Calu3 (cell line): ENCODE measurements at regions not wholly inside any gene's neighbourhood (a gene's known extent, or its start where the extent isn't known, plus 50 kb on each side); places are given as distances from the start of the nearest gene placed in this dataset.

Experiments used
- BruUV-seq: library from RNA; stranded (reverse); fragments of 400-500 nt; replicated peaks from 2 replicates; lab custom pipeline; 2021; lab: Mats Ljungman, UMichigan
- CTCF ChIA-PET: fragments of 300-600 bp; sonication (Branson Sonifier 250); formaldehyde crosslinking; loops from one replicate; lab custom pipeline; 2022; ENCODE audit warnings: antibody characterized with exemption; lab: Charles Lee
- DNase-seq: peaks from one replicate; pipeline ENCODE4 v3.0.0; 2022
- H3K27ac Mint-ChIP-seq: one replicate; pipeline ENCODE4 v1.8.0; 2022; ENCODE audit warnings: mixed read lengths; ENCODE audit not compliant: unreplicated experiment
- H3K27me3 Mint-ChIP-seq: one replicate; pipeline ENCODE4 v1.8.0; 2022; ENCODE audit warnings: mixed read lengths; ENCODE audit not compliant: unreplicated experiment
- H3K36me3 Mint-ChIP-seq: one replicate; pipeline ENCODE4 v1.8.0; 2022; ENCODE audit warnings: mild to moderate bottlenecking, moderate library complexity, mixed read lengths; ENCODE audit not compliant: insufficient read depth, unreplicated experiment
- H3K4me1 Mint-ChIP-seq: one replicate; pipeline ENCODE4 v1.8.0; 2022; ENCODE audit warnings: mild to moderate bottlenecking, low read depth, mixed read lengths; ENCODE audit not compliant: unreplicated experiment
- H3K4me3 Mint-ChIP-seq: one replicate; pipeline ENCODE4 v1.8.0; 2022; ENCODE audit warnings: mild to moderate bottlenecking, low read depth, moderate library complexity, mixed read lengths; ENCODE audit not compliant: unreplicated experiment
- H3K9me3 Mint-ChIP-seq: one replicate; pipeline ENCODE4 v1.8.0; 2022; ENCODE audit warnings: low read depth, mixed read lengths; ENCODE audit not compliant: unreplicated experiment
- intact Hi-C: fragments of 100-400 bp; cut with micrococcal nuclease; formaldehyde crosslinking; loops from one replicate; pipeline ENCODE4 v1.10.0; 2022; ENCODE audit not compliant: unreplicated experiment
- TF ChIP-seq, protein P1 (sequence below): fragments of 200-600 bp; IDR thresholded peaks from one replicate; pipeline ENCODE4 v1.8.0; 2022; ENCODE audit warnings: antibody characterized with exemption; ENCODE audit not compliant: unreplicated experiment

GRCh38 chr3:148605521-148605920 lies 92.2 kb upstream of the AGTR1 start:
- H3K4me3 Mint-ChIP-seq = no peak overlapping the region
- H3K27ac Mint-ChIP-seq = no peak overlapping the region
- no peaks in the 10 kb centered on the region for H3K27me3 Mint-ChIP-seq
- no peak for DNase-seq
- CTCF ChIA-PET = interaction anchor here (1.4 kb wide), 1 partner anchor 10 kb away, joined by 3 read pairs; no protein-coding TSS in a partner anchor
- intact Hi-C loops = no loop called here
- H3K9me3 Mint-ChIP-seq = no peaks in the 10 kb centered on the region
- TF ChIP-seq, protein P1, sequence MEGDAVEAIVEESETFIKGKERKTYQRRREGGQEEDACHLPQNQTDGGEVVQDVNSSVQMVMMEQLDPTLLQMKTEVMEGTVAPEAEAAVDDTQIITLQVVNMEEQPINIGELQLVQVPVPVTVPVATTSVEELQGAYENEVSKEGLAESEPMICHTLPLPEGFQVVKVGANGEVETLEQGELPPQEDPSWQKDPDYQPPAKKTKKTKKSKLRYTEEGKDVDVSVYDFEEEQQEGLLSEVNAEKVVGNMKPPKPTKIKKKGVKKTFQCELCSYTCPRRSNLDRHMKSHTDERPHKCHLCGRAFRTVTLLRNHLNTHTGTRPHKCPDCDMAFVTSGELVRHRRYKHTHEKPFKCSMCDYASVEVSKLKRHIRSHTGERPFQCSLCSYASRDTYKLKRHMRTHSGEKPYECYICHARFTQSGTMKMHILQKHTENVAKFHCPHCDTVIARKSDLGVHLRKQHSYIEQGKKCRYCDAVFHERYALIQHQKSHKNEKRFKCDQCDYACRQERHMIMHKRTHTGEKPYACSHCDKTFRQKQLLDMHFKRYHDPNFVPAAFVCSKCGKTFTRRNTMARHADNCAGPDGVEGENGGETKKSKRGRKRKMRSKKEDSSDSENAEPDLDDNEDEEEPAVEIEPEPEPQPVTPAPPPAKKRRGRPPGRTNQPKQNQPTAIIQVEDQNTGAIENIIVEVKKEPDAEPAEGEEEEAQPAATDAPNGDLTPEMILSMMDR = no peak
- peaks cover 28% of the 10 kb centered on the region for H3K4me1 Mint-ChIP-seq
- peaks cover 10% of the 10 kb centered on the region for H3K36me3 Mint-ChIP-seq
- no TSS peak for BruUV-seq

GRCh38 chr3:148606979-148607378 lies 90.7 kb upstream of the AGTR1 start:
- CTCF ChIA-PET = no interaction called here
- Mint-ChIP-seq H3K4me3 (no peak overlapping the region), H3K27me3 (no peaks in the 10 kb centered on the region), H3K27ac (no peak overlapping the region), H3K9me3 (no peaks in the 10 kb centered on the region), H3K36me3 (no peaks in the 10 kb centered on the region), H3K4me1 (peaks cover 13% of the 10 kb centered on the region)
- no peak for DNase-seq
- intact Hi-C loops = no loop called here
- TF ChIP-seq, protein P1 = no peak
- no TSS peak for BruUV-seq

- TF ChIP-seq, protein P1 = no peak
- no TSS peak for BruUV-seq
- DNase-seq = no peak
- Mint-ChIP-seq H3K9me3 (no peaks in the 10 kb centered on the region), H3K27me3 (no peaks in the 10 kb centered on the region), H3K27ac (no peak overlapping the region), H3K36me3 (no peaks in the 10 kb centered on the region), H3K4me1 (peaks cover 8% of the 10 kb centered on the region), H3K4me3 (no peak overlapping the region)
- intact Hi-C loops = no loop called here
- CTCF ChIA-PET = no interaction called here
Measured at GRCh38 chr3:148607491-148607890, 90.2 kb upstream of the AGTR1 start.

- H3K27ac Mint-ChIP-seq = no peak overlapping the region
- H3K27me3 Mint-ChIP-seq = no peaks in the 10 kb centered on the region
- DNase-seq = no peak
- CTCF ChIA-PET = no interaction called here
- no peaks in the 10 kb centered on the region for H3K9me3 Mint-ChIP-seq
- BruUV-seq = no TSS peak
- H3K4me3 Mint-ChIP-seq = no peak overlapping the region
- intact Hi-C loops = no loop called here
- H3K4me1 Mint-ChIP-seq = no peaks in the 10 kb centered on the region
- TF ChIP-seq, protein P1 = no peak
- H3K36me3 Mint-ChIP-seq = no peaks in the 10 kb centered on the region
Measured at GRCh38 chr3:148612278-148612677, 85.4 kb upstream of the AGTR1 start.
